ENCODE measurements at regions not wholly inside any gene's neighbourhood (a gene's known extent, or its start where the extent isn't known, plus 50 kb on each side); places are given as distances from the start of the nearest gene placed in this dataset.

DNA sequence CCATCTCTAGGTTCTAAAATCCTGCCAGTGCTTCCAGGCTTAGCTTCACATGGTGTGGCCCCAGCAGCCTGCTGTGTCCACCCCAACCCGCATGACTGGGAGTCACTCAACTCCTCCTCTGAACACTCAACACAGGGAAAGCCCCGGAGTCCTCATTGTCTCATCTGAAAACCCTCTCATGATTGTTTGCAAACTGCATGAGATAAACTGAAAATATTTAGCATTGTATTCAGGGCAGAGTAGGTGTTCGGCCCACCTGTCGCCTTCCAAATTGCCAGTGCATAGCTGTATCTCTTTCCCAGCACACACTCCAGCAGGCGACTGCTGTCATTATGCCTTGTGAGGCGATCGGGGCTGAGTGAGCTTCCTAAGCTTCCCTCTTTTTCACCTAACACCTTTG is 76.7 kb upstream of the SORBS2 start:
- TF ChIP-seq, protein P1, sequence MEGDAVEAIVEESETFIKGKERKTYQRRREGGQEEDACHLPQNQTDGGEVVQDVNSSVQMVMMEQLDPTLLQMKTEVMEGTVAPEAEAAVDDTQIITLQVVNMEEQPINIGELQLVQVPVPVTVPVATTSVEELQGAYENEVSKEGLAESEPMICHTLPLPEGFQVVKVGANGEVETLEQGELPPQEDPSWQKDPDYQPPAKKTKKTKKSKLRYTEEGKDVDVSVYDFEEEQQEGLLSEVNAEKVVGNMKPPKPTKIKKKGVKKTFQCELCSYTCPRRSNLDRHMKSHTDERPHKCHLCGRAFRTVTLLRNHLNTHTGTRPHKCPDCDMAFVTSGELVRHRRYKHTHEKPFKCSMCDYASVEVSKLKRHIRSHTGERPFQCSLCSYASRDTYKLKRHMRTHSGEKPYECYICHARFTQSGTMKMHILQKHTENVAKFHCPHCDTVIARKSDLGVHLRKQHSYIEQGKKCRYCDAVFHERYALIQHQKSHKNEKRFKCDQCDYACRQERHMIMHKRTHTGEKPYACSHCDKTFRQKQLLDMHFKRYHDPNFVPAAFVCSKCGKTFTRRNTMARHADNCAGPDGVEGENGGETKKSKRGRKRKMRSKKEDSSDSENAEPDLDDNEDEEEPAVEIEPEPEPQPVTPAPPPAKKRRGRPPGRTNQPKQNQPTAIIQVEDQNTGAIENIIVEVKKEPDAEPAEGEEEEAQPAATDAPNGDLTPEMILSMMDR (optimal IDR thresholded peaks at IDR 0.05 in 1 of 3, IDR thresholded peaks at IDR 0.05 in 1 of 3, conservative IDR thresholded peaks at IDR 0.05 in 1 of 3; ENCODE audit: extremely low read depth in 1 of 3, insufficient read depth in 2 of 3, low read length in 3 of 3) = no peak
- TF ChIP-seq EZH2 (IDR thresholded peaks at IDR 0.05; ENCODE audit: low read length) = no peak
